ENCODE measurements at regions not wholly inside any gene's neighbourhood (a gene's known extent, or its start where the extent isn't known, plus 50 kb on each side); places are given as distances from the start of the nearest gene placed in this dataset.

DNA sequence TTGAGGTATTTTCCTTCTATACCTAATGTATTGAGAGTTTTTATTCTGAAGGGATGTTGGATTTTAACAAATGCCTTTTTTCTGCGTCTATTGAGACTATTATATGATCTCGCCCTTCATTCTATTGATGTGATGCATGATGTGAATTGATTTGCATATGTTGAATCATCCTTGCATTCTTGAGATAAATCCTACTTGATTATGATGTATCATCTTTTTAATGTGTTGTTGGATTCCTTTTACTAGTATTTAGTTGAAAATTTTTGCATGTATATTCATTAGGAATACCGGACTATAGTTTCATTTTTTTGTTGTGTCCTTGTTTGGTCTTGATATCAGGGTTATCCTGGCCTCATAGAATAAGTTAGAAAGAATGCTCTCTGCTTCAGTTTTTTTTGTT, 169.7 kb downstream of the NPR3 start:
- Histone ChIP-seq H3K27ac (ENCODE audit: low read depth, low read length) (no peak overlapping the region), H3K27me3 (ENCODE audit: control insufficient read depth, insufficient read depth, low read length, poor library complexity, severe bottlenecking) (no peaks in the 10 kb centered on the region), H3K4me1 (ENCODE audit: control insufficient read depth, insufficient read depth, low read length) (no peaks in the 10 kb centered on the region), H3K9me3 (ENCODE audit: control insufficient read depth, low read length) (peaks cover 15% of the 10 kb centered on the region), H3K4me3 (ENCODE audit: low read length) (no peak overlapping the region), H3K9ac (ENCODE audit: extremely low read depth, low read length, poor library complexity, severe bottlenecking) (no peak overlapping the region), H3K36me3 (ENCODE audit: control insufficient read depth, insufficient read depth, low read length) (no peaks in the 10 kb centered on the region)
- Mint-ChIP-seq H3K4me1 (no peaks in the 10 kb centered on the region), H3K27me3 (ENCODE audit: insufficient read depth) (peaks cover 2% of the 10 kb centered on the region), H3K4me3 (no peak overlapping the region), H3K27ac (no peak overlapping the region), H3K9me3 (peaks cover 31% of the 10 kb centered on the region), H3K36me3 (ENCODE audit: low read depth) (no peaks in the 10 kb centered on the region)
- DNase-seq: no peak
- 50 to 63% methylated on average over 1 to 3 of the region's 3 CpGs for WGBS, 2 experiments (ENCODE audit: insufficient coverage in 1 of 2, insufficient read length in 1 of 2)
- no peak for TF ChIP-seq CTCF (conservative IDR thresholded peaks at IDR 0.05)

GRCh38 chr5:32887390-32887789, 176.3 kb downstream of the NPR3 start:
- no peak for TF ChIP-seq CTCF (conservative IDR thresholded peaks at IDR 0.05)
- H3K27ac Mint-ChIP-seq: no peak overlapping the region
- H3K4me3 Mint-ChIP-seq: no peak overlapping the region
- Histone ChIP-seq H3K9me3 (ENCODE audit: control insufficient read depth, low read length) (no peaks in the 10 kb centered on the region), H3K4me3 (ENCODE audit: low read length) (no peak overlapping the region), H3K27ac (ENCODE audit: low read depth, low read length) (no peak overlapping the region), H3K9ac (ENCODE audit: extremely low read depth, low read length, poor library complexity, severe bottlenecking) (no peak overlapping the region), H3K27me3 (ENCODE audit: control insufficient read depth, insufficient read depth, low read length, poor library complexity, severe bottlenecking) (no peaks in the 10 kb centered on the region), H3K4me1 (ENCODE audit: control insufficient read depth, insufficient read depth, low read length) (no peaks in the 10 kb centered on the region), H3K36me3 (ENCODE audit: control insufficient read depth, insufficient read depth, low read length) (no peaks in the 10 kb centered on the region)
- no peaks in the 10 kb centered on the region for H3K4me1 Mint-ChIP-seq
- 68 to 74% methylated on average over 2 of the region's 2 CpGs for WGBS, 2 experiments (ENCODE audit: insufficient coverage in 1 of 2, insufficient read length in 1 of 2)
- peaks cover 7% of the 10 kb centered on the region for H3K9me3 Mint-ChIP-seq
- no peak for DNase-seq
- H3K36me3 Mint-ChIP-seq (ENCODE audit: low read depth): no peaks in the 10 kb centered on the region
- H3K27me3 Mint-ChIP-seq (ENCODE audit: insufficient read depth): no peaks in the 10 kb centered on the region

DNA sequence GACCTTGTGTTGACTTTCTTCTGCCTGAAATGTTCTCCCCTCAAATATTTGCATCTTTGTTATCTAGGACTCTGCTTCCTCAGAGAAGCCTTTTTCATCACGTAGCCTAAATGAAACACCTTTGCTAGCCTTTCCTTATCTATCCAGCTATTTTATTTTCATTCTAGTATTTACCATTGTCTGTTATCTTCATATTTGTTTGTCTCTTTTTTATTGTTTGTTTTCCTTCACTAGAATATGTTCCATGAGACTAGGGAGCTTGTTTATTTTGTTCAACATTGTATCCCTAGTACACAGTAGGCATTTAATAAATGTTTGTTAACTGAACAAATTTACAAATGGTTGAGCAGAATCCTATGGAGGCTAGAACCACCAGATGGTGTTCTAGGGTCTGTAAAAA, 178.0 kb downstream of the NPR3 start:
- Mint-ChIP-seq H3K4me3 (no peak overlapping the region), H3K36me3 (ENCODE audit: low read depth) (no peaks in the 10 kb centered on the region), H3K27ac (no peak overlapping the region), H3K9me3 (peaks cover 4% of the 10 kb centered on the region), H3K4me1 (no peaks in the 10 kb centered on the region), H3K27me3 (ENCODE audit: insufficient read depth) (no peaks in the 10 kb centered on the region)
- no peak for DNase-seq
- Histone ChIP-seq H3K9me3 (ENCODE audit: control insufficient read depth, low read length) (no peaks in the 10 kb centered on the region), H3K27me3 (ENCODE audit: control insufficient read depth, insufficient read depth, low read length, poor library complexity, severe bottlenecking) (no peaks in the 10 kb centered on the region), H3K36me3 (ENCODE audit: control insufficient read depth, insufficient read depth, low read length) (no peaks in the 10 kb centered on the region), H3K4me1 (ENCODE audit: control insufficient read depth, insufficient read depth, low read length) (no peaks in the 10 kb centered on the region), H3K9ac (ENCODE audit: extremely low read depth, low read length, poor library complexity, severe bottlenecking) (no peak overlapping the region), H3K4me3 (ENCODE audit: low read length) (no peak overlapping the region), H3K27ac (ENCODE audit: low read depth, low read length) (no peak overlapping the region)
- 41% methylated on average over 1 of the region's 1 CpG; no CpG with 5 or more reads in 1 of the 2 experiments for WGBS, 2 experiments (ENCODE audit: insufficient coverage in 1 of 2, insufficient read length in 1 of 2)
- TF ChIP-seq CTCF (conservative IDR thresholded peaks at IDR 0.05): no peak
